Cardiac fibroblast (primary cell): ENCODE measurements at regions not wholly inside any gene's neighbourhood (a gene's known extent, or its start where the extent isn't known, plus 50 kb on each side); places are given as distances from the start of the nearest gene placed in this dataset.
"Not testable (repeated sequence)": the region's sequence is repeated elsewhere in the genome, so short reads cannot be mapped to it uniquely, and the experiment has no call there.

Source experiments
- DNase-seq, 2 donors: peaks; one replicate each; pipeline versions ENCODE4 v3.0.0 to v3.0.0-alpha.2; 2010; ENCODE audit warnings: low read depth in 2 of 2
- H3K4me3 ChIP-seq, 2 donors: replicated peaks in 1 of 2; 1 replicate in 1 of 2; 2 replicates in 1 of 2; pipeline ENCODE4 v1.5.1; 2011; ENCODE audit warnings: low read depth in 2 of 2, low read length in 2 of 2, mild to moderate bottlenecking in 2 of 2, moderate library complexity in 1 of 2
- TF ChIP-seq, protein P1 (sequence below): IDR thresholded peaks from one replicate; pipeline ENCODE4 v1.5.1; 2011; ENCODE audit warnings: low read depth, mild to moderate bottlenecking, low read length, inconsistent platforms

DNA sequence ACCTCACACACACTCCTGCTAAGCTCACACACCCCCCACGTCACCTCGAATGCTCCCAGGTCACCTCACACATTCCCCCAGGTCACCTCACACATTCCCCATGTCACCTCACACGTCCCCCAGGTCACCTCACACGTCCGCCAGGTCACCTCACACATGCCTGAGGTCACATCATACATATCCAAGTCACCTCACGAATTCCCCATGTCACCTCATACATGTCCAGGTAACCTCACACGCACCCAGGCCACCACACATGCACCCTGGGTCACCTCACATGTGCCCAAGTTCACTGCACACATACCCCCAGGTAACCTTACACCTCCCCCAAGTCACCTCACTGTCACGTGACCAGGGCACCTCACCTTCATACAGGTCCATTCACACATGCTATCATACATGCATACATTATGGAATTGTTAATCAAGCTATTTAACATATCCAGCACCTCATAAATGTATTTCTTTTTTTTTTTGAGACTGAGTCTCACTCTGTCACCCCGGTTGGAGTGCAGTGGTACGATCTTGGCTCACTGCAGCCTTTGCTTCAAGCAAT, 640.3 kb downstream of the TMEM121 start:
- TF ChIP-seq, protein P1, sequence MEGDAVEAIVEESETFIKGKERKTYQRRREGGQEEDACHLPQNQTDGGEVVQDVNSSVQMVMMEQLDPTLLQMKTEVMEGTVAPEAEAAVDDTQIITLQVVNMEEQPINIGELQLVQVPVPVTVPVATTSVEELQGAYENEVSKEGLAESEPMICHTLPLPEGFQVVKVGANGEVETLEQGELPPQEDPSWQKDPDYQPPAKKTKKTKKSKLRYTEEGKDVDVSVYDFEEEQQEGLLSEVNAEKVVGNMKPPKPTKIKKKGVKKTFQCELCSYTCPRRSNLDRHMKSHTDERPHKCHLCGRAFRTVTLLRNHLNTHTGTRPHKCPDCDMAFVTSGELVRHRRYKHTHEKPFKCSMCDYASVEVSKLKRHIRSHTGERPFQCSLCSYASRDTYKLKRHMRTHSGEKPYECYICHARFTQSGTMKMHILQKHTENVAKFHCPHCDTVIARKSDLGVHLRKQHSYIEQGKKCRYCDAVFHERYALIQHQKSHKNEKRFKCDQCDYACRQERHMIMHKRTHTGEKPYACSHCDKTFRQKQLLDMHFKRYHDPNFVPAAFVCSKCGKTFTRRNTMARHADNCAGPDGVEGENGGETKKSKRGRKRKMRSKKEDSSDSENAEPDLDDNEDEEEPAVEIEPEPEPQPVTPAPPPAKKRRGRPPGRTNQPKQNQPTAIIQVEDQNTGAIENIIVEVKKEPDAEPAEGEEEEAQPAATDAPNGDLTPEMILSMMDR = no peak
- DNase-seq = no peak
- no peak overlapping the region for H3K4me3 ChIP-seq

DNA sequence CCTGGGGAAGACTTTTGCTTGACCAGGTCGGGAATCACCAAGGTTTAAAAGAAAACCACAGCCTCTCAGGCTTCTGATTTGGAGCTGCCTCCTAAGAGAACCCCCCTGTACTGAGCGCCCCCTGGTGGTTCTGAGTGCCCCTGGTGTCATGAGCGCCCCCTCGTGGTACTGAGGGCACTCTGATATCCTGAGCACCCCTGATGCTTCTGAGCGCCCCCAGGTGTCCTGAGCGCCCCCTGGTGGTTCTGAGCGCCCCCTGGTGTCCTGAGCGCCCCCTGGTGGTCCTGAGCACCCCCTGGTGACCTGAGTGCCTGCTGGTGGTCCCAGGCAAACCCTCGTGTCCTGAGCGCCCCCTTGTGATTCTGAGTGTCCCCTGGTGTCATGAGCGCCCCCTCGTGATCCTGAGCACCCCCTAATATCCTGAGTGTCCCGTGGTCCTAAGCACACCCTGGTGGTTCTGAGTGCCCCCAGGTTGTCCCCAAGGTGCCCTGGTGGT, 643.8 kb downstream of the TMEM121 start:
- not testable (repeated sequence) for H3K4me3 ChIP-seq, DNase-seq

DNA sequence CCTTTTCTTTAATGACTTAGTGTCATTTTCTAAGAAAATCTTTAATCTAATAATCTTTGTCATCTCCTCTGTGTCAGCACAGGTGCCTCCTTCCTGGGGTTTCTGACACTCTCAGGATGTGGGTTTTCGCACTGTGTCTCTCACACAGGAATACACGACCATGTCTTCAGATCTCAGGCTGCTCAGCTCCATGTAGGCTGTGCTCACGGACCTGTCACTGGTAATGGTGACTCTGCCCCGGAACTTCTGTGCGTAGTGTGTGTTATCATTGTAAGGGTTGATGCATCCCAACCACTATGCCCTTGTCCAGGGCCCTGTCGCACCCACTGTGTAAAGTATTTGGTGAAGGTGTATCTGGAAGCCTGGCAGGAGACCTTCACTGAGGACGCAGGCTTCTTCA, 647.8 kb downstream of the TMEM121 start:
- TF ChIP-seq, protein P1 = no peak
- no peak overlapping the region for H3K4me3 ChIP-seq
- DNase-seq = no peak

DNA sequence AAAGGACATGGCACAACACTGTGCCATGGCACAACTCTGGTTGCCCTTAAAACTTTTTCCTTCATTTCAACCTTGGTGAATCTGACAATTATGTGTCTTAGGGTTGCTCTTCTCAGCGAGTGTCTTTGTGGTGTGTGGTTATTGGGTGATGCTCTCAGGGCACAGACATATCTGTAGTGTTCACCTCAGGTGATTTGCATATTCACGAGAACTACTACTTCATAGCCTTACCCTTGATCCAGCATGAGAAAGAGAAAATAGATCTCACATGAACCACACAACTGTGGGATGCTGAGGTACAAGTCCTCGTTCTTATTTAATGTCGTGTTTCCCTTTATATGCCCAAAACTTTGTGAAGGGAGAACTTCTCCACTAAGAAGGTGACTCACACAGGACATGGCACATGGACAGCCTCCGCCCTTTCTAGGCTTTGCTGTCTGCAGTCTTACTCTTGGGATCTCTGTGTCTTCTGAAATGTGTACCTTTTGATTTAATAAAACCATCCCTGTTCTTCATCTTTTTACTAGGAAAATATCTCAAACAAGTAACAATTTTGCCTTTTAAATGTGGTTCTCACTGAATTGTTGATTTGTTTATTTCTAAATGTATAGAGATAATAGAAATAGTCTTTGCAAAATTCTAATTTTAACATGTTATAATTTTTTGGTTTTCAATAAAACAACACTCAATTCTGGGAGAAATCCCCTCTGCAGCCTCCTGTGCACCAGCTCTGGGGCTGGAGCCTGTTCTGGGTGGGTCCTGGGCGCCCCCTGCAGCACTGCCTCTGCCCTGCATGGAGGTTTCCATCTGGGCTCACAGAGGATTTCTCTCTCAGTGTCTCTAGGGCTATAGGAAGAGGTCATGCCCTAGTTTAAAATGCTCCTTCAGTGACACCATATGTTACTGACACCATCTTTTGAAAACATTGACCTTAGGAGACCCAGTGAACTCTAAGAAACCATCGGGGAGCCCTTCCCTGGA, 651.2 kb downstream of the TMEM121 start:
- DNase-seq = not testable (repeated sequence)

DNA sequence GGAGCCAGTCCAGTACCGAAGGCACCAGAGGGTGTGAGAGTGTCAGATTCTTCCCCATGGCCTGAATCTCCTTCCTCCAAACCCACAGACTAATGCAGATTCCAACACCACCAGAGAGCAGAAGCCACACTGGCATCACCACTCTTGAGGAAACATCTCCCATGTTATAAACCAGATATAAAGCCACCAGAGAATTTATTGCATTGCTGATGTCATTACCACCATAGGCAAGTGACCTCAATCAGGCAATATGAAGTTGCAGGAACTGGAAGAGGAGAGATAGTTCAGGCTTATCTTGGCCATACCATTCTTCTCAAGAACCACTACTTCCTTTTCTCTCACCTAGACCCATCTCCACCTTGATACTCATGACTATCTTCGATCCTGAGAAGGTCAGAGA, 653.4 kb downstream of the TMEM121 start:
- no peak overlapping the region for H3K4me3 ChIP-seq
- no peak for DNase-seq
- TF ChIP-seq, protein P1 = no peak

More for the DNA sequence above, 651.2 kb downstream of the TMEM121 start:
- H3K4me3 ChIP-seq = not testable (repeated sequence)

DNA sequence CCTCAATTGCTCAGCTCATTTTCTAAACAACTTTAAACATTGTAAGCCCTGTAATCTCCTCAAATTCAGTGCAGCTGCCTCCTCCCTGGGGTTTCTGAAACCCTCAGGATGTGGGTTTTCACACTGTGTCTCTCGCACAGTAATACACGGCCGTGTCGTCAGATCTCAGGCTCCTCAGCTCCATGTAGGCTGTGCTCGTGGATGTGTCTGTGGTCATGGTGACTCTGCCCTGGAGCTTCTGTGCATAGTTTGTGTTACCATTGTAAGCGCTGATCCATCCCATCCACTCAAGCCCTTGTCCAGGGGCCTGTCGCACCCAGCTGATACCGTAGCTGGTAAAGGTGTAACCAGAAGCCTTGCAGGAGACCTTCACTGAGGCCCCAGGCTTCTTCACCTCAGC, 658.4 kb downstream of the TMEM121 start:
- not testable (repeated sequence) for H3K4me3 ChIP-seq, DNase-seq

DNA sequence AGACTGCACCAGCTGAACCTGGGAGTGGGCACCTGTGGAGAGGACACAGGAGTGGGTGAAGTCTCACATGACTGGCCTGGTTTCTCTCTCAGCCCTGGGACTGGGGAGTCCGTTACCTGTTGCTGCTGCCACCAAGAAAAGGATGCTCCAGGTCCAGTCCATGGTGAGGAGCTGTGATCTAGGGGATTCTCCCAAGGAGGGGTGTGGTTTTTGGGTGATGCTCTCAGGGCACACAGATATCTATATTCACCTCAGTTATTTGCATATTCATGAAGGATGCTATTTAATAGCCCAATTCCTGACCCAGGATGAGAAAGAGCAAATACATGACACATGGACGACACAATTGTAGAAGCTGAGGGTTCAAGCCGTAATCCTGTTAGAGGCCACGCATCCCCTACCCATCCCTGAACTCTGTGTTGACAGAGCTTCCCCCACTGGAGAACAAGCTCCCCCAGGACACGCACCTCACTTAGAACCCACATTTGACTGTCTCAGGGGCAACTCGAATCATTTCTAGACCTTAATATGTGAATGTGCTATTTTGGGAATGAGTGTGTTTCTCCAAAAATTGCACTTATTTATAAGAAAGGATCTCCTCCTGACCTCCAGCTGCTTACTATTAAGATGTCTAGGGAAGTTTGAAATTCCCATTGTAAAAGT, 658.9 kb downstream of the TMEM121 start:
- not testable (repeated sequence) for H3K4me3 ChIP-seq, DNase-seq

DNA sequence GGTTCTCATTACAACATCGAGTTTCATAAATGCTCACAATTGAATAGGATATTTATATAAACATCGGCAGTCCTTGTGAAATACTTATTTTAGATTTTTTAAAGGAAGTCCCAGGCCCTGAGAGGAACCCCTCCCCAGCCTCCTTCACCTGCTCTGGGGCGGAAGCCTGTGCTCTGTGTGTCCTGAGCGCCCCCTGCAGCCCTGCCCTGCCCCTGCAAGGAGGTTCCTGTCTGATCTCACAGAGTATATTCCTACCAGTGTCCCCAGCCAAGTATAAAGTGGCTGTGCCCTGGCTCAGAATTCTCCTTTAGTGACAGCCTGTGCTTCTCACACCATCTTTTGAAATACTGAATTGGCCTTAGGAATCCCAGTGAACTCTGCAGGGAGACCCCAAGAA, 659.5 kb downstream of the TMEM121 start:
- TF ChIP-seq, protein P1 = no peak
- DNase-seq = no peak
- no peak overlapping the region for H3K4me3 ChIP-seq
